HUES48 (cell line): ENCODE measurements at regions not wholly inside any gene's neighbourhood (a gene's known extent, or its start where the extent isn't known, plus 50 kb on each side); places are given as distances from the start of the nearest gene placed in this dataset.
"Not testable (repeated sequence)": the region's sequence is repeated elsewhere in the genome, so short reads cannot be mapped to it uniquely, and the experiment has no call there.

Experiments
- H3K27ac ChIP-seq: one replicate; pipeline ENCODE4 v1.7.0; 2013; ENCODE audit warnings: low read depth, low read length, inconsistent platforms
- H3K27me3 ChIP-seq: 2 replicates; pipeline ENCODE4 v1.6.1; 2013; ENCODE audit warnings: mild to moderate bottlenecking, low read length; ENCODE audit not compliant: control insufficient read depth, insufficient read depth
- H3K36me3 ChIP-seq: 2 replicates; pipeline ENCODE4 v1.6.1; 2013; ENCODE audit warnings: low read length; ENCODE audit not compliant: control insufficient read depth, insufficient read depth
- H3K4me1 ChIP-seq: 2 replicates; pipeline ENCODE4 v1.6.1; 2013; ENCODE audit warnings: mild to moderate bottlenecking, low read length; ENCODE audit not compliant: control insufficient read depth, insufficient read depth
- H3K4me3 ChIP-seq: 2 replicates; pipeline ENCODE4 v1.5.1; 2013; ENCODE audit warnings: mild to moderate bottlenecking, low read depth, low read length
- H3K9ac ChIP-seq: 2 replicates; pipeline ENCODE4 v1.6.1; 2013; ENCODE audit warnings: mild to moderate bottlenecking, low read depth, low read length, moderate library complexity
- H3K9me3 ChIP-seq: 2 replicates; pipeline ENCODE4 v1.6.1; 2013; ENCODE audit warnings: low read length; ENCODE audit not compliant: control insufficient read depth, insufficient read depth

GRCh38 chr7:123285076-123285700, 85.4 kb upstream of the SLC13A1 start:
- Histone ChIP-seq H3K36me3 (no peaks in the 10 kb centered on the region), H3K9ac (no peak overlapping the region)

GRCh38 chr7:123283373-123283772, 83.6 kb upstream of the SLC13A1 start:
- no peak overlapping the region for H3K27ac ChIP-seq
- H3K36me3 ChIP-seq: no peaks in the 10 kb centered on the region
- no peaks in the 10 kb centered on the region for H3K9me3 ChIP-seq
- peaks cover 14% of the 10 kb centered on the region for H3K4me1 ChIP-seq
- H3K9ac ChIP-seq: no peak overlapping the region
- no peaks in the 10 kb centered on the region for H3K27me3 ChIP-seq
- no peak overlapping the region for H3K4me3 ChIP-seq

More at GRCh38 chr7:123285076-123285700, 85.4 kb upstream of the SLC13A1 start:
- H3K4me1 ChIP-seq: peaks cover 14% of the 10 kb centered on the region
- H3K27me3 ChIP-seq: no peaks in the 10 kb centered on the region
- no peaks in the 10 kb centered on the region for H3K9me3 ChIP-seq
- peak overlapping the region; percentile 23; the same call in 1 of the 2 replicates for H3K4me3 ChIP-seq
- peak overlapping the region; percentile 48 for H3K27ac ChIP-seq

DNA sequence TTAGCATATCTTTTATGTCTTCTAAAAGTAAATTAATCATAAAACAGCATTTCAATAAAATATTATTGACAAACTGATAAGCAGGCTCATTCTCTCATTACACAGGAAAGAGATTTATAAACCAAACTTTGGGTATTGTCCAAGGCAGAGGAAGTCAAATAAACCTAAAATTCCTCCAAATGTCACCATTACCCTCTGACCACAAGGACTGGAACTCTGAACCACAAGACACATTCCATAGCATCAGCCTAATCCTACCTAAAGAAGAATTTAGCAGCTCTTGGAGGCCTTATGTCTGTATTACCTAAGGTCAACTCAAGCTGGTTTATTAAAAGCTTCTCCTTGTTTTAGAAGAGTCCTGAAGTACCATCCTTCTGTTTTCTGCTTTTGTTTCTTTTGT, 82.4 kb upstream of the SLC13A1 start:
- no peak overlapping the region for H3K9ac ChIP-seq
- no peak overlapping the region for H3K4me3 ChIP-seq
- H3K36me3 ChIP-seq: no peaks in the 10 kb centered on the region
- H3K9me3 ChIP-seq: no peaks in the 10 kb centered on the region
- no peak overlapping the region for H3K27ac ChIP-seq
- peaks cover 14% of the 10 kb centered on the region for H3K4me1 ChIP-seq
- no peaks in the 10 kb centered on the region for H3K27me3 ChIP-seq

DNA sequence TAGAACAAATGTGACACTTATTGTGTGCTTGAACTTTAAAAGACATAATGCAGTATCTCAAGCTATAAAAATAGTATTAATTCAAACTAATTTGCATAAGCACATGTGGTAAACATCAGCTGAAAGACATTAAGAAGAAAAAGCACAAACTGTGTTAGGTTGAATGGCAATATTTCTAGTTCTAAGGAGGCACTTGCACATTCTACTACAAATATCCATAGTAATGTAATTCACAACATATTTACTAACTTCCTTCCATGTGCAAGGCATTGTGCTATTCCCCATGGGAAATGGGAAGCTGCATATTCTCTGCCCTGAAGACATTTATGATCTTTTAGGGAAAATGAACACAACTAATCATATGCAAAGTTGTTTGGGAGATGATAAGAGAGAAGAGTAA, 80.2 kb upstream of the SLC13A1 start:
- Histone ChIP-seq H3K9ac (no peak overlapping the region), H3K27ac (no peak overlapping the region), H3K4me1 (peaks cover 2% of the 10 kb centered on the region), H3K27me3 (no peaks in the 10 kb centered on the region), H3K36me3 (no peaks in the 10 kb centered on the region), H3K9me3 (no peaks in the 10 kb centered on the region), H3K4me3 (no peak overlapping the region)

- Histone ChIP-seq H3K4me3 (no peak overlapping the region), H3K4me1 (0 out of 2 replicates have a peak, but pooled peaks cover 2% of the 10 kb centered on the region), H3K9ac (no peak overlapping the region), H3K9me3 (no peaks in the 10 kb centered on the region), H3K27me3 (no peaks in the 10 kb centered on the region), H3K36me3 (no peaks in the 10 kb centered on the region), H3K27ac (no peak overlapping the region)
These were observed 75.4 kb upstream of the SLC13A1 start for GRCh38 chr7:123275036-123275753.

DNA sequence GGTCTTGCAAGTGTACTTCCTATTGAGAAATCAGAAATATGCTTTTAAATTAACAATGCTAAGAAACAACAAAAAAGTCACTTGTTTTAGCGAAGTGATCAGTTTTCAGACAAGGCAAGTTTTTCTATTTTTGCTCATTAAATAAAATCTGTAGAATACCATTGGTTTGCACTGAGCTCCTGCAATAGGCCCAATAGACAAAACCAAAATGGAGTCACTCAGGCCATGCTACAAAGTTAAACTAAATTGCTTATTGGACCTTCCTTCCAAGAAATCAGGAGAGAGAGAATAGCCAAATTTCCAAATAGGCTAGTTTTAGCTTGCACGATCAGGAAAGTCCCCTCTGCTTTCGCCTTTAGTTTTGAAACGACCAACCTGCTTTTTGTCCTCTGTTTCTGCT, 73.4 kb upstream of the SLC13A1 start:
- Histone ChIP-seq H3K4me1 (0 out of 2 replicates have a peak, but pooled peaks cover 2% of the 10 kb centered on the region), H3K36me3 (no peaks in the 10 kb centered on the region), H3K27ac (no peak overlapping the region), H3K9ac (no peak overlapping the region), H3K9me3 (no peaks in the 10 kb centered on the region), H3K4me3 (no peak overlapping the region), H3K27me3 (no peaks in the 10 kb centered on the region)

GRCh38 chr7:123271856-123272255, 72.1 kb upstream of the SLC13A1 start:
- no peaks in the 10 kb centered on the region for H3K9me3 ChIP-seq
- H3K36me3 ChIP-seq: no peaks in the 10 kb centered on the region
- no peak overlapping the region for H3K4me3 ChIP-seq
- H3K27me3 ChIP-seq: no peaks in the 10 kb centered on the region
- H3K9ac ChIP-seq: no peak overlapping the region
- no peak overlapping the region for H3K27ac ChIP-seq
- H3K4me1 ChIP-seq: 0 out of 2 replicates have a peak, but pooled peaks cover 2% of the 10 kb centered on the region

DNA sequence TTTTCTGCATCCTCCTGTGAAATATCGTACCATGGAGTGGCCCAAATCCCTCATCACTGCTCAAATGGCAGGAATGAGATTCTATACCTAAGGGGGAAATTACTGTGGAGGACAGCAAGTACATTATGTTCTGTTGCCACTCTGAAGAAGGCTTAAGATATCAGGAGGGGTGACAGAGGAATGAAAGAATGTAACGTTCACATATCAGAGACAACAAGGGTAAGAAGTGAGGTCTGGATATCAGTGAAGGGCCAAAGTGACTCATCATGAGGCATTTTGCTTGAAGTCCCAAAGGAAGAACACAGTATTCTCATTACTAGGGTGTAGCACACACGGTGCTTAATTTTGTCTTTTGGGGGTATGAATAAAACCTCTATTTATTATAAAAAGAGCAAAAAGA, 71.5 kb upstream of the SLC13A1 start:
- Histone ChIP-seq H3K36me3 (no peaks in the 10 kb centered on the region), H3K4me1 (0 out of 2 replicates have a peak, but pooled peaks cover 2% of the 10 kb centered on the region), H3K4me3 (no peak overlapping the region), H3K9ac (no peak overlapping the region), H3K9me3 (no peaks in the 10 kb centered on the region), H3K27ac (no peak overlapping the region), H3K27me3 (no peaks in the 10 kb centered on the region)

DNA sequence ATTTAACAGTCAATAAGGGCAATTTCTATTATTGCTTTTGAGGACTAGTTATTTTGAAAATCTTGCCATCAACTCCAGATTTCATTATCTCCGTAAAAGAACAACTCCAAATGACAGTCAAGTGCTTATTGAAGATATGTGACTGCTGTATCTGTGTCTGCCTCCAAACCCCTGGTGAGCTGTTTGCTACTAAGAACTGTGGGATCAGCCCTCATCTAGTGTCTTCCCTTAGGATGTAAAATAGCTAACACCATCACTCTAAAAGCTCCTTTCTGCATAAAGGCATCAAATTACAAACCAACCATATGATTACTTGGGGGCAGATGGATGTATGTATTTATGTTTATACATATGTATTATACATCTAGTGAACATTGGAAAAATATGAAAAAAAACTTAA, 70.8 kb upstream of the SLC13A1 start:
- no peaks in the 10 kb centered on the region for H3K36me3 ChIP-seq
- H3K9ac ChIP-seq: no peak overlapping the region
- 0 out of 2 replicates have a peak, but pooled peaks cover 2% of the 10 kb centered on the region for H3K4me1 ChIP-seq
- H3K4me3 ChIP-seq: no peak overlapping the region
- H3K27ac ChIP-seq: no peak overlapping the region
- H3K9me3 ChIP-seq: no peaks in the 10 kb centered on the region
- no peaks in the 10 kb centered on the region for H3K27me3 ChIP-seq

DNA sequence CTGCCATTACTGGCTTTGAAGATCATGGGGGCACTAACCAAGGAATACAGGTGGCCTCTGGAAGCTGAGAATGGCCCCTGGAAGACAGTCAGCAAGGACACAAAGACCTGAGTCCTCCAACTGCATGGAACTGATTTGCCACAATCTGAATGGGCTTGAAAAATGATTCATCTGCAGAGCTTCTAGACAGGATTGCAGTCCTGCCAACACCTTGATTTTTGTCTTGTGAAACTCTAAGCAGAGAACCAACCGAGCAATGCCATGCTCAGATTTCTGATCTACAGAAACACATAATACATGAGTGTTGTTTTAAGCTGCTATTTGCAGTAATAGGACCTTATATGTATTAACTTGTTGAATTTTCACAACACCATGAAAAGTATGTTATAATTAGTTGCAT, 66.1 kb upstream of the SLC13A1 start:
- no peaks in the 10 kb centered on the region for H3K27me3 ChIP-seq
- H3K27ac ChIP-seq: no peak overlapping the region
- H3K9me3 ChIP-seq: no peaks in the 10 kb centered on the region

DNA sequence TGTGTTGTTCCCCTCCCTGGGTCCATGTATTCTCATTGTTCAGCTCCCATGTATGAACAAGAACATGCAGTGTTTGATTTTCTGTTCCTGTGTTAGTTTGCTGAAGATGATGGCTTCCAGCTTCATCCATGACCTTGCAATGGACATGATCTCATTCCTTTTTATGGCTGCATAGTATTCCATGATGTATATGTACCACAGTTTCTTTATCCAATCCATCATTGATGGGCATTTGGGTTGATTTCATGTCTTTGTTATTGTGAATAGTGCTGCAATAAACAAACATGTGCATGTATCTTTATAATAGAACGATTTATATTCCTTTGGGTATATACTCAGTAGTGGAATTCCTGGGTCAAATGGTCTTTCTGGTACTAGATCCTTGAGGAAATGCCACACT, 65.1 kb upstream of the SLC13A1 start:
- not testable (repeated sequence) for H3K27me3 ChIP-seq, H3K36me3 ChIP-seq, H3K9ac ChIP-seq, H3K27ac ChIP-seq, H3K9me3 ChIP-seq, H3K4me3 ChIP-seq
- peaks cover 11% of the 10 kb centered on the region for H3K4me1 ChIP-seq

More for the DNA sequence above, 66.1 kb upstream of the SLC13A1 start:
- Histone ChIP-seq H3K4me3 (no peak overlapping the region), H3K4me1 (peaks cover 4% of the 10 kb centered on the region; the same call in 1 of the 2 replicates), H3K36me3 (no peaks in the 10 kb centered on the region), H3K9ac (no peak overlapping the region)
